ENCODE measurements at regions not wholly inside any gene's neighbourhood (a gene's known extent, or its start where the extent isn't known, plus 50 kb on each side); places are given as distances from the start of the nearest gene placed in this dataset.

- no peak for TF ChIP-seq CTCF (conservative IDR thresholded peaks at IDR 0.05; ENCODE audit: low read depth, low read length)
- TF ChIP-seq EZH2 (IDR thresholded peaks at IDR 0.05; ENCODE audit: borderline replicate concordance, low read depth, low read length, poor library complexity, severe bottlenecking), result no peak
These were observed 740.1 kb downstream of the PLCL1 start for GRCh38 chr2:198544461-198544860.

All from A673 (cell line).